GM12875 (cell line): ENCODE measurements at regions not wholly inside any gene's neighbourhood (a gene's known extent, or its start where the extent isn't known, plus 50 kb on each side); places are given as distances from the start of the nearest gene placed in this dataset.
"Not testable (repeated sequence)": the region's sequence is repeated elsewhere in the genome, so short reads cannot be mapped to it uniquely, and the experiment has no call there.

ENCODE experiments used
- H3K4me3 ChIP-seq: one replicate; pipeline ENCODE4 v1.5.1; 2011; ENCODE audit warnings: low read depth, low read length, control low read depth
- TF ChIP-seq, protein P1 (sequence below): IDR thresholded peaks from 2 replicates; pipeline ENCODE4 v1.5.1; 2011; ENCODE audit warnings: low read depth, mild to moderate bottlenecking, control low read depth, inconsistent platforms, low read length, moderate library complexity, borderline replicate concordance; ENCODE audit not compliant: insufficient read depth

DNA sequence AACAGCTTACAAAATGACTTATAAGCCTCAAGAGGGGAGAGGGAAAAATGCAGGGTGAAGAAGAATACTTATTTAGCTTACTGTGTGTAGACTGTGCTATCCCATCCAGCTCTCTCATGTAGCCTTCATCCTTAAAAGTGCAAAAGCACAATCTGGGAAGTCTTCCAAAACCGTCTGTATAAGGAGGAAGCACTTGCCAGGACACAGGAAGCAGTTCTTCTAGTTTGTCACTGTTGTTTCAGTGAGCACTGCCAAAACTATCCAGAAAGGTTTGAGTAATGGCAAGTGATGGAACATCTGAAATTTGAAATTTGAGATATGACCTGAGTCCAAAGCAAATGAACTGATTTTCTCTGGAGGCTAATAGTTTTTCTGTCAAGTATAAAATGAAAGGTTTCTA, 140.8 kb upstream of the ISL1 start:
- H3K4me3 ChIP-seq, result no peak overlapping the region
- TF ChIP-seq, protein P1, sequence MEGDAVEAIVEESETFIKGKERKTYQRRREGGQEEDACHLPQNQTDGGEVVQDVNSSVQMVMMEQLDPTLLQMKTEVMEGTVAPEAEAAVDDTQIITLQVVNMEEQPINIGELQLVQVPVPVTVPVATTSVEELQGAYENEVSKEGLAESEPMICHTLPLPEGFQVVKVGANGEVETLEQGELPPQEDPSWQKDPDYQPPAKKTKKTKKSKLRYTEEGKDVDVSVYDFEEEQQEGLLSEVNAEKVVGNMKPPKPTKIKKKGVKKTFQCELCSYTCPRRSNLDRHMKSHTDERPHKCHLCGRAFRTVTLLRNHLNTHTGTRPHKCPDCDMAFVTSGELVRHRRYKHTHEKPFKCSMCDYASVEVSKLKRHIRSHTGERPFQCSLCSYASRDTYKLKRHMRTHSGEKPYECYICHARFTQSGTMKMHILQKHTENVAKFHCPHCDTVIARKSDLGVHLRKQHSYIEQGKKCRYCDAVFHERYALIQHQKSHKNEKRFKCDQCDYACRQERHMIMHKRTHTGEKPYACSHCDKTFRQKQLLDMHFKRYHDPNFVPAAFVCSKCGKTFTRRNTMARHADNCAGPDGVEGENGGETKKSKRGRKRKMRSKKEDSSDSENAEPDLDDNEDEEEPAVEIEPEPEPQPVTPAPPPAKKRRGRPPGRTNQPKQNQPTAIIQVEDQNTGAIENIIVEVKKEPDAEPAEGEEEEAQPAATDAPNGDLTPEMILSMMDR, result no peak

- H3K4me3 ChIP-seq, result not testable (repeated sequence)
Measured at GRCh38 chr5:51250957-51251356, 132.3 kb upstream of the ISL1 start.

- TF ChIP-seq, protein P1, result no peak
- no peak overlapping the region for H3K4me3 ChIP-seq
Measured at GRCh38 chr5:51271261-51271660, 112.0 kb upstream of the ISL1 start.

DNA sequence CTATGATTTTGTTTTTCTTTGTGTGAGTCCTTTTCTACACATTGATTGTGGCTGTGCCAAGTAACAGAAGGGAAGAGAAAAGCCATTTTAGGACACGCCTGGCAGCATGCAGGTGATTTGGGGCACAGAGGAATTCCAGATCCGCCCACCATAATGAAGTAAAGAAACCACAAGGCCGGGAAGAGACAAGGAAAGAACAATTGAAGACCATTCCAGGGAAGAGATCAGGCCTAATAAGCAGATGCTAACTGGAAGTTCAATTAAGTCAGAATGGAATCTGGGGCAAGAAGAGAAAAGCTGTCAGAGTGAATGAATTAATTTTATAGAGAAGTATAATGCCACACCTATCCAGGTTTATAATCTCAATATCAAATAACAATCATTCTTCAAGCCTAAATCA, 110.2 kb upstream of the ISL1 start:
- TF ChIP-seq, protein P1, result no peak
- H3K4me3 ChIP-seq, result no peak overlapping the region

GRCh38 chr5:51273871-51274270, 109.4 kb upstream of the ISL1 start:
- no peak overlapping the region for H3K4me3 ChIP-seq
- TF ChIP-seq, protein P1, result no peak

DNA sequence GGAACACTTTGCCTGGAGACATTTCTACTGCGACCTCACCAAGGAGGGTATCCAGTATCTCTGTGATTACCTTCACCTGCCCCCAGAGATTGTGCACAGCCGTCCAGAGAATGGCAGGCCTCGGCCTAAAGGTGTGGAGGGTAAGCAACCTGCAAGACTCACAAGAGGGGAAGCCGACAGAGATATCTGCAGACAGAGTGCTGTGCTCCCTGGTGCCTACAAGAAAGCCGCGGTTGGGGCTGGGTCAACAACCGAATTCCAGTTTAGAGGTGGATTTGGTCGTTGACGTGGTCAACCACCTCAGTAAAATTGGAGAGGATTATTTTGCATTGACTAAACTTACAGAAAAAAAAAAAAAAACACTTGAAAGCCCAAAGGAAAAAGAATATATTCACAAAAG, 107.8 kb upstream of the ISL1 start:
- TF ChIP-seq, protein P1, result no peak

DNA sequence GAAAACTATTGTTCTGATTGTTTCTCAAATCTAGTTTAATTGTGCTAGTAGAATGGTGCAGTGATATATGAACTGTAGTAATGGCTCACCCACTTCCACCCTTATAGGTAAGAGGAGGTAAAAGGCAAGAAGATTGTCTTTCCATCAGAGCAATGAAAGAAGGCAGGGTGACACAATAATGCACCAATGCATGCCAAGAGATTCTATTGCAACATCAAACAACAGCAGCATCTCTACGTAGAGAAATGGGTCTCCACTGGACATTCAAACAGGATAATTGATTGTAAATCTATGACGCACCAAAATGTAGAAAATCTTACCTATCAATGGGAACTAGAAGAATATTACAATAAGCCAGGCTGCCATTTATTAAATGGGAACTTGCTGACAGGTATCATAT, 107.0 kb upstream of the ISL1 start:
- TF ChIP-seq, protein P1, result no peak

More for the DNA sequence above, 107.8 kb upstream of the ISL1 start:
- H3K4me3 ChIP-seq, result no peak overlapping the region

GRCh38 chr5:51278539-51278938, 104.7 kb upstream of the ISL1 start:
- H3K4me3 ChIP-seq, result no peak overlapping the region

More for the DNA sequence above, 107.0 kb upstream of the ISL1 start:
- H3K4me3 ChIP-seq, result no peak overlapping the region

More at GRCh38 chr5:51278539-51278938, 104.7 kb upstream of the ISL1 start:
- TF ChIP-seq, protein P1, result no peak
